HCT116 (cell line): ENCODE measurements at regions not wholly inside any gene's neighbourhood (a gene's known extent, or its start where the extent isn't known, plus 50 kb on each side); places are given as distances from the start of the nearest gene placed in this dataset.

Source experiments
- ATAC-seq: fragments of 200-7000 bp; cut with Tn5 transposase; 2 replicates; pipeline ENCODE4 v1.9.1; 2020; ENCODE audit warnings: mild to moderate bottlenecking, moderate library complexity
- BruUV-seq: library from RNA; stranded (reverse); fragments of 400-500 nt; replicated peaks from 2 replicates; lab custom pipeline; 2021; lab: Mats Ljungman, UMichigan
- CTCF ChIA-PET: fragments of 300-600 bp; sonication (Branson Sonifier 250); formaldehyde crosslinking; loops from one replicate; lab custom pipeline; 2021; ENCODE audit warnings: antibody characterized with exemption; lab: Charles Lee
- POLR2A ChIA-PET: fragments of 300-600, 350-600 bp; sonication (Branson Sonifier 250); formaldehyde crosslinking; loops from one replicate; lab custom pipeline; 2021; ENCODE audit warnings: antibody characterized with exemption; lab: Charles Lee
- RAD21 ChIA-PET, 2 experiments: fragments of 300-600 bp; sonication (Branson Sonifier 250); formaldehyde crosslinking; loops; one replicate each; lab custom pipeline; 2023; ENCODE audit warnings: low total read pairs in 2 of 2; ENCODE audit not compliant: uncharacterized antibody in 2 of 2, unreplicated experiment in 2 of 2, low non-redundant PET in 1 of 2; lab: Charles Lee
- DNase-seq: peaks from one replicate; pipeline ENCODE4 v3.0.0-alpha.2; 2010; ENCODE audit warnings: low read depth, low spot score
- H2AFZ ChIP-seq: fragments of 200-600 bp; shearing (Covaris generic), sonication (generic); 2 replicates; pipeline ENCODE4 v1.6.1; 2017; ENCODE audit warnings: low read depth, mixed run types, mixed read lengths, antibody characterized with exemption, low read length; ENCODE audit not compliant: poor library complexity, severe bottlenecking
- H3K27ac ChIP-seq: 2 replicates; pipeline ENCODE4 v1.5.1; 2012; ENCODE audit warnings: low read depth, low read length
- H3K27me3 ChIP-seq: fragments of 200-600 bp; sonication (generic); 2 replicates; pipeline ENCODE4 v1.6.1; 2016; ENCODE audit warnings: mixed run types, low read length, mixed read lengths; ENCODE audit not compliant: insufficient read depth
- H3K36me3 ChIP-seq, 2 experiments: fragments of 200-500 bp in 1 of 2; fragments of 200-600 bp in 1 of 2; sonication (Bioruptor generic) in 1 of 2; sonication (generic) in 1 of 2; 2 replicates each; pipeline versions ENCODE4 v1.5.1 to v1.6.1; 2014 to 2016; ENCODE audit warnings: low read length in 2 of 2, inconsistent platforms in 1 of 2, mixed read lengths in 1 of 2, mixed run types in 1 of 2; ENCODE audit not compliant: insufficient read depth in 2 of 2, control insufficient read depth in 1 of 2
- H3K4me1 ChIP-seq, 2 experiments: fragments of 200-600 bp in 1 of 2; sonication (generic) in 1 of 2; 2 replicates each; pipeline versions ENCODE4 v1.5.1 to v1.6.1; 2012 to 2017; ENCODE audit warnings: low read length in 2 of 2, inconsistent platforms in 1 of 2, mild to moderate bottlenecking in 1 of 2, mixed read lengths in 1 of 2, mixed run types in 1 of 2, moderate library complexity in 1 of 2; ENCODE audit not compliant: insufficient read depth in 2 of 2, control insufficient read depth in 1 of 2
- H3K4me2 ChIP-seq: fragments of 200-600 bp; sonication (generic); 2 replicates; pipeline ENCODE4 v1.6.1; 2017; ENCODE audit warnings: mixed run types, low read length, mixed read lengths
- H3K4me3 ChIP-seq, 2 experiments: fragments of 200-600 bp in 1 of 2; sonication (generic) in 1 of 2; replicated peaks in 1 of 2; 2 replicates each; pipeline ENCODE4 v1.5.1; 2011 to 2016; ENCODE audit warnings: low read length in 2 of 2, control low read depth in 1 of 2, low read depth in 1 of 2, mild to moderate bottlenecking in 1 of 2, mixed read lengths in 1 of 2, mixed run types in 1 of 2
- H3K79me2 ChIP-seq: fragments of 200-600 bp; sonication (generic); 2 replicates; pipeline ENCODE4 v1.6.1; 2017; ENCODE audit warnings: mild to moderate bottlenecking, mixed run types, low read length, moderate library complexity, mixed read lengths; ENCODE audit not compliant: insufficient read depth
- H3K9ac ChIP-seq: fragments of 200-600 bp; sonication (generic); 2 replicates; pipeline ENCODE4 v1.6.1; 2016; ENCODE audit warnings: low read length, mixed read lengths
- H3K9me2 ChIP-seq: fragments of 200-600 bp; sonication (generic), shearing (Covaris generic); 2 replicates; pipeline ENCODE4 v1.6.1; 2017; ENCODE audit warnings: mixed run types, mild to moderate bottlenecking, moderate library complexity; ENCODE audit not compliant: insufficient read depth
- H3K9me3 ChIP-seq, 2 experiments: fragments of 200-500 bp in 1 of 2; fragments of 200-600 bp in 1 of 2; sonication (Bioruptor generic) in 1 of 2; sonication (generic) in 1 of 2; 2 replicates each; pipeline ENCODE4 v1.6.1; 2014 to 2017; ENCODE audit warnings: low read length in 2 of 2, mixed read lengths in 2 of 2, inconsistent platforms in 1 of 2, low read depth in 1 of 2, mild to moderate bottlenecking in 1 of 2, mixed run types in 1 of 2, moderate library complexity in 1 of 2; ENCODE audit not compliant: control insufficient read depth in 1 of 2, insufficient read depth in 1 of 2
- H4K20me1 ChIP-seq: fragments of 200-600 bp; sonication (generic), shearing (Covaris generic); 2 replicates; pipeline ENCODE4 v1.6.1; 2017; ENCODE audit warnings: mixed run types, mild to moderate bottlenecking, moderate library complexity; ENCODE audit not compliant: insufficient read depth
- CBX3 ChIP-seq: IDR thresholded peaks from 2 replicates; pipeline ENCODE4 v1.6.1; 2012; ENCODE audit warnings: low read depth
- CTCF ChIP-seq, 3 experiments: fragments of 200-600 bp in 1 of 3; sonication (generic) in 1 of 3; IDR thresholded peaks in 2 of 3; conservative IDR thresholded peaks in 1 of 3; 2 replicates each; pipeline ENCODE4 v1.5.1; 2012 to 2017; ENCODE audit warnings: low read depth in 2 of 3, low read length in 2 of 3, antibody characterized with exemption in 1 of 3, borderline replicate concordance in 1 of 3, control low read depth in 1 of 3, mild to moderate bottlenecking in 1 of 3, mixed read lengths in 1 of 3, mixed run types in 1 of 3, moderate library complexity in 1 of 3; ENCODE audit not compliant: insufficient read depth in 1 of 3
- ELF1 ChIP-seq: IDR thresholded peaks from 2 replicates; pipeline ENCODE4 v1.6.1; 2012; ENCODE audit warnings: low read depth, borderline replicate concordance
- EZH2 ChIP-seq: fragments of 200-600 bp; sonication (generic); IDR thresholded peaks from 2 replicates; pipeline ENCODE4 v1.6.1; 2017; ENCODE audit warnings: antibody characterized with exemption, mixed run types
- FOSL1 ChIP-seq: IDR thresholded peaks from 2 replicates; pipeline ENCODE4 v1.6.1; 2012; ENCODE audit warnings: low read depth
- JUND ChIP-seq: IDR thresholded peaks from 2 replicates; pipeline ENCODE4 v1.6.1; 2012
- RAD21 ChIP-seq: IDR thresholded peaks from 2 replicates; pipeline ENCODE4 v1.6.1; 2012; ENCODE audit warnings: low read depth, mild to moderate bottlenecking
- SRF ChIP-seq: IDR thresholded peaks from 2 replicates; pipeline ENCODE4 v1.6.1; 2012; ENCODE audit warnings: low read depth
- TCF7L2 ChIP-seq: IDR thresholded peaks from 2 replicates; pipeline ENCODE4 v1.7.0; 2011; ENCODE audit warnings: borderline replicate concordance, inconsistent platforms; ENCODE audit not compliant: insufficient read depth, insufficient read length; ENCODE audit errors: extremely low read depth
- ZBTB33 ChIP-seq: IDR thresholded peaks from 2 replicates; pipeline ENCODE4 v1.6.1; 2011; ENCODE audit warnings: mild to moderate bottlenecking, low read length, moderate library complexity; ENCODE audit not compliant: insufficient replicate concordance; ENCODE audit errors: extremely low read depth
- ZNF274 ChIP-seq: fragments of 200-500 bp; sonication (Bioruptor generic); IDR thresholded peaks from 2 replicates; pipeline ENCODE4 v1.6.1; 2014; ENCODE audit warnings: mild to moderate bottlenecking, low read depth, low read length, inconsistent platforms
- intact Hi-C: fragments of 100-400 bp; cut with micrococcal nuclease; formaldehyde crosslinking; loops from 2 replicates; pipeline ENCODE4 v1.10.0; 2022
- TF ChIP-seq, protein P1 (sequence below): IDR thresholded peaks from 2 replicates; pipeline ENCODE4 v1.6.1; 2012; ENCODE audit warnings: low read depth

DNA sequence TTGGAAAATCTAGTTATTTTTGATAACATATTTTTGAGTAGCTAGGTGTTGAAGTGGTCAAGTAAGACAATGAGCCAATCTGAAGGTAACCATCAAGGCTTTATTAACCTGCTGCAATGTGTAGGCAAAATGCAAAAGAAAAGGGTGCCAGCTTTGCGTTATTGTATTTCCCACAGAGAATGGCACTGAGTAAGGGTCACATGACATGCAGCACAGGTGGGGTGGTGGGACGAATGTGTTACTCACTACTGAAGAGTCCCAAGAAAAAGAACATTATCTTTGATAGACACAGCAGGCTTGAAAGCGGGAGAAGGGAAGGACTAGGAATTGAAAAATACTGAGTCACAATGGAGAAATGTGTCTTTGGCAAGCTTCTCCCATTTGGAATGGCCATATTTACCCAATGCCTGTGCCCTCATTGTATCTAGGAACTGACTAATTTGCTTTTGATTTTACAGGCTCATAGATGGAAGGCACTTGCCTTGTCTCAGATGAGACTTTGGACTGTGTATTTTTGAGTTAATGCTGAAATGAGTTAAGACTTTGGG lies 898.6 kb upstream of the POT1 start:
- intact Hi-C loops, result no loop called here
- Histone ChIP-seq H2AFZ (no peak overlapping the region), H4K20me1 (no peaks in the 10 kb centered on the region), H3K27ac (no peak overlapping the region), H3K9me2 (no peaks in the 10 kb centered on the region), H3K79me2 (no peaks in the 10 kb centered on the region), H3K4me1 (no peaks in the 10 kb centered on the region), H3K4me2 (no peak overlapping the region), H3K4me3 (no peak overlapping the region), H3K9me3 (no peaks in the 10 kb centered on the region), H3K9ac (no peak overlapping the region), H3K36me3 (no peaks in the 10 kb centered on the region), H3K27me3 (no peaks in the 10 kb centered on the region)
- ChIA-PET POLR2A (no interaction called here), RAD21 (no interaction called here), CTCF (no interaction called here)
- TF ChIP-seq CBX3, result no peak
- no peak for TF ChIP-seq ZNF274
- TF ChIP-seq ELF1, result no peak
- TF ChIP-seq, protein P1, sequence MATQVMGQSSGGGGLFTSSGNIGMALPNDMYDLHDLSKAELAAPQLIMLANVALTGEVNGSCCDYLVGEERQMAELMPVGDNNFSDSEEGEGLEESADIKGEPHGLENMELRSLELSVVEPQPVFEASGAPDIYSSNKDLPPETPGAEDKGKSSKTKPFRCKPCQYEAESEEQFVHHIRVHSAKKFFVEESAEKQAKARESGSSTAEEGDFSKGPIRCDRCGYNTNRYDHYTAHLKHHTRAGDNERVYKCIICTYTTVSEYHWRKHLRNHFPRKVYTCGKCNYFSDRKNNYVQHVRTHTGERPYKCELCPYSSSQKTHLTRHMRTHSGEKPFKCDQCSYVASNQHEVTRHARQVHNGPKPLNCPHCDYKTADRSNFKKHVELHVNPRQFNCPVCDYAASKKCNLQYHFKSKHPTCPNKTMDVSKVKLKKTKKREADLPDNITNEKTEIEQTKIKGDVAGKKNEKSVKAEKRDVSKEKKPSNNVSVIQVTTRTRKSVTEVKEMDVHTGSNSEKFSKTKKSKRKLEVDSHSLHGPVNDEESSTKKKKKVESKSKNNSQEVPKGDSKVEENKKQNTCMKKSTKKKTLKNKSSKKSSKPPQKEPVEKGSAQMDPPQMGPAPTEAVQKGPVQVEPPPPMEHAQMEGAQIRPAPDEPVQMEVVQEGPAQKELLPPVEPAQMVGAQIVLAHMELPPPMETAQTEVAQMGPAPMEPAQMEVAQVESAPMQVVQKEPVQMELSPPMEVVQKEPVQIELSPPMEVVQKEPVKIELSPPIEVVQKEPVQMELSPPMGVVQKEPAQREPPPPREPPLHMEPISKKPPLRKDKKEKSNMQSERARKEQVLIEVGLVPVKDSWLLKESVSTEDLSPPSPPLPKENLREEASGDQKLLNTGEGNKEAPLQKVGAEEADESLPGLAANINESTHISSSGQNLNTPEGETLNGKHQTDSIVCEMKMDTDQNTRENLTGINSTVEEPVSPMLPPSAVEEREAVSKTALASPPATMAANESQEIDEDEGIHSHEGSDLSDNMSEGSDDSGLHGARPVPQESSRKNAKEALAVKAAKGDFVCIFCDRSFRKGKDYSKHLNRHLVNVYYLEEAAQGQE, result no peak
- no peak for TF ChIP-seq FOSL1
- no peak for TF ChIP-seq TCF7L2
- TF ChIP-seq CTCF (IDR thresholded peaks at IDR 0.05 in 2 of 3, conservative IDR thresholded peaks at IDR 0.05 in 1 of 3; ENCODE audit: borderline replicate concordance in 1 of 3, insufficient read depth in 1 of 3, low read depth in 2 of 3, low read length in 2 of 3), result no peak
- TF ChIP-seq EZH2, result no peak
- no peak for TF ChIP-seq ZBTB33
- TF ChIP-seq RAD21, result no peak
- TF ChIP-seq JUND, result no peak
- TF ChIP-seq SRF, result no peak
- ATAC-seq (no peak), DNase-seq (no peak)
- BruUV-seq, result no TSS peak
